Endothelial cell of umbilical vein (primary cell): ENCODE measurements at regions not wholly inside any gene's neighbourhood (a gene's known extent, or its start where the extent isn't known, plus 50 kb on each side); places are given as distances from the start of the nearest gene placed in this dataset.

ENCODE experiments used
- BruUV-seq: library from RNA; stranded (reverse); fragments of 400-500 nt; replicated peaks from 2 replicates; lab custom pipeline; 2021; lab: Mats Ljungman, UMichigan
- CTCF ChIA-PET: fragments of 300-600, 350-600 bp; sonication (Branson Sonifier 250); formaldehyde crosslinking; loops from one replicate; lab custom pipeline; 2021; ENCODE audit warnings: antibody characterized with exemption, inconsistent platforms; lab: Charles Lee
- POLR2A ChIA-PET: fragments of 300-600, 350-600 bp; sonication (Branson Sonifier 250); formaldehyde crosslinking; loops from one replicate; lab custom pipeline; 2021; ENCODE audit warnings: antibody characterized with exemption, inconsistent platforms; lab: Charles Lee
- DNase-seq: peaks from one replicate; pipeline ENCODE4 v3.0.0-alpha.2; 2011; ENCODE audit warnings: low read depth, low spot score
- FAIRE-seq: peaks from 2 replicates; lab custom pipeline; 2011; peaks lifted over from hg19 to GRCh38; lab: Jason Lieb, UNC
- H2AFZ ChIP-seq: 2 replicates; pipeline ENCODE4 v1.6.0; 2012; ENCODE audit warnings: low read depth, low read length, control low read depth, inconsistent platforms
- H3K27ac ChIP-seq: 2 replicates; pipeline ENCODE4 v1.5.1; 2011; ENCODE audit warnings: low read depth, mild to moderate bottlenecking, control low read depth, low read length, moderate library complexity; ENCODE audit not compliant: insufficient read depth
- H3K27me3 ChIP-seq, 2 experiments: 2 replicates each; pipeline versions ENCODE4 v1.6.0 to v1.6.1; 2011; ENCODE audit warnings: low read length in 2 of 2, mixed read lengths in 1 of 2; ENCODE audit not compliant: control insufficient read depth in 2 of 2, insufficient read depth in 2 of 2
- H3K36me3 ChIP-seq, 2 experiments: 2 replicates in 1 of 2; 3 replicates in 1 of 2; pipeline ENCODE4 v1.5.1; 2011; ENCODE audit warnings: low read length in 2 of 2, mild to moderate bottlenecking in 1 of 2, moderate library complexity in 1 of 2; ENCODE audit not compliant: control insufficient read depth in 2 of 2, insufficient read depth in 2 of 2; ENCODE audit errors: extremely low read depth in 1 of 2
- H3K4me1 ChIP-seq: 3 replicates; pipeline ENCODE4 v1.5.1; 2011; ENCODE audit warnings: mild to moderate bottlenecking, low read length; ENCODE audit not compliant: control insufficient read depth, insufficient read depth; ENCODE audit errors: extremely low read depth
- H3K4me2 ChIP-seq: 2 replicates; pipeline ENCODE4 v1.6.1; 2011; ENCODE audit warnings: low read length, control low read depth, mixed read lengths; ENCODE audit not compliant: insufficient read depth
- H3K4me3 ChIP-seq, 3 experiments: fragments of 200-600 bp in 1 of 3; sonication (generic), shearing (Covaris generic) in 1 of 3; replicated peaks in 1 of 3; 2 replicates each; pipeline ENCODE4 v1.5.1; 2011 to 2016; ENCODE audit warnings: control low read depth in 3 of 3, low read length in 3 of 3, mild to moderate bottlenecking in 2 of 3, inconsistent platforms in 1 of 3, low read depth in 1 of 3, moderate library complexity in 1 of 3; ENCODE audit not compliant: insufficient read depth in 1 of 3
- H3K79me2 ChIP-seq: 2 replicates; pipeline ENCODE4 v1.6.0; 2012; ENCODE audit warnings: low read length, inconsistent platforms; ENCODE audit not compliant: control insufficient read depth, insufficient read depth
- H3K9ac ChIP-seq: replicated peaks from 2 replicates; pipeline ENCODE3; 2011; ENCODE audit warnings: low read length, control low read depth; ENCODE audit not compliant: insufficient read depth; ENCODE audit errors: extremely low read depth
- H3K9me1 ChIP-seq: replicated peaks from 3 replicates; pipeline ENCODE4 v1.6.0; 2011; ENCODE audit warnings: mild to moderate bottlenecking, low read length; ENCODE audit not compliant: control insufficient read depth, insufficient read depth; ENCODE audit errors: extremely low read depth
- H3K9me3 ChIP-seq: replicated peaks from 2 replicates; pipeline ENCODE4 v1.5.1; 2012; ENCODE audit warnings: low read length, inconsistent platforms; ENCODE audit not compliant: control insufficient read depth, insufficient read depth
- H4K20me1 ChIP-seq: replicated peaks from 2 replicates; pipeline ENCODE3; 2011; ENCODE audit warnings: mild to moderate bottlenecking, low read length; ENCODE audit not compliant: control insufficient read depth, insufficient read depth; ENCODE audit errors: extremely low read depth
- CTCF ChIP-seq, 2 donors: IDR thresholded peaks; 1 replicate in 1 of 2; 2 replicates in 1 of 2; pipeline ENCODE4 v1.5.1; 2011; ENCODE audit warnings: low read length in 2 of 2, mild to moderate bottlenecking in 2 of 2, moderate library complexity in 2 of 2, control low read depth in 1 of 2, inconsistent platforms in 1 of 2, low read depth in 1 of 2; ENCODE audit not compliant: insufficient read depth in 1 of 2; ENCODE audit errors: extremely low read depth in 1 of 2
- EZH2 ChIP-seq: IDR thresholded peaks from 2 replicates; pipeline ENCODE4 v1.6.1; 2012; ENCODE audit warnings: borderline replicate concordance, low read depth, mild to moderate bottlenecking, moderate library complexity, low read length, inconsistent platforms; ENCODE audit not compliant: severe bottlenecking
- GATA2 ChIP-seq: IDR thresholded peaks from 2 replicates; pipeline ENCODE4 v1.7.0; 2011; ENCODE audit warnings: low read depth, mild to moderate bottlenecking, moderate library complexity, mixed read lengths, low read length; ENCODE audit not compliant: insufficient read length, insufficient read depth
- JUN ChIP-seq: IDR thresholded peaks from 2 replicates; pipeline ENCODE4 v1.6.1; 2011; ENCODE audit warnings: borderline replicate concordance, low read depth; ENCODE audit not compliant: insufficient read length, insufficient read depth
- MAX ChIP-seq: IDR thresholded peaks from 2 replicates; pipeline ENCODE4 v1.6.1; 2011; ENCODE audit not compliant: insufficient read depth, insufficient read length
- MYC ChIP-seq: IDR thresholded peaks from one replicate; pipeline ENCODE4 v1.6.1; 2011; ENCODE audit warnings: mild to moderate bottlenecking, low read depth, low read length
- POLR2A ChIP-seq: IDR thresholded peaks from 2 replicates; pipeline ENCODE4 v1.6.1; 2012; ENCODE audit warnings: low read depth, mild to moderate bottlenecking, control low read depth, low read length
- POLR2AphosphoS5 ChIP-seq: IDR thresholded peaks from 2 replicates; pipeline ENCODE4 v1.6.1; 2012; ENCODE audit warnings: low read depth, mild to moderate bottlenecking, control low read depth, low read length, moderate library complexity; ENCODE audit not compliant: insufficient read depth
- dilution Hi-C: fragments of 300-500 bp; cut with MboI; formaldehyde crosslinking; loops from one replicate; pipeline ENCODE4 v1.15.0; 2019; ENCODE audit warnings: low sequenced_read_pairs; ENCODE audit not compliant: extremely low pct_ligation_motif_present
- intact Hi-C: fragments of 100-400 bp; cut with micrococcal nuclease; formaldehyde crosslinking; loops from one replicate; pipeline ENCODE4 v1.10.0; 2022

GRCh38 chr4:164116286-164116685 lies 621.8 kb downstream of the TMA16 start:
- H4K20me1 ChIP-seq: no peaks in the 10 kb centered on the region
- no peak for FAIRE-seq
- H3K79me2 ChIP-seq: no peaks in the 10 kb centered on the region
- no peak overlapping the region for H2AFZ ChIP-seq
- H3K36me3 ChIP-seq: no peaks in the 10 kb centered on the region
- no peak overlapping the region for H3K4me2 ChIP-seq
- H3K27ac ChIP-seq: no peak overlapping the region
- no peak for DNase-seq
- H3K9me1 ChIP-seq: no peaks in the 10 kb centered on the region
- BruUV-seq: no TSS peak
- H3K4me3 ChIP-seq: no peak overlapping the region
- no peaks in the 10 kb centered on the region for H3K27me3 ChIP-seq
- intact Hi-C loops (no loop called here), dilution Hi-C loops (no loop called here)
- H3K4me1 ChIP-seq: no peaks in the 10 kb centered on the region
- no peak overlapping the region for H3K9ac ChIP-seq
- ChIA-PET CTCF (no interaction called here), POLR2A (no interaction called here)
- H3K9me3 ChIP-seq: no peaks in the 10 kb centered on the region
- TF ChIP-seq POLR2A: no peak
- no peak for TF ChIP-seq MYC
- no peak for TF ChIP-seq JUN
- no peak for TF ChIP-seq MAX
- TF ChIP-seq GATA2: no peak
- TF ChIP-seq POLR2AphosphoS5: no peak
- TF ChIP-seq CTCF (IDR thresholded peaks at IDR 0.05; ENCODE audit: extremely low read depth in 1 of 2, insufficient read depth in 1 of 2, low read depth in 1 of 2, low read length in 2 of 2): no peak

GRCh38 chr4:164134388-164134787 lies 619.5 kb upstream of the SMIM31 start:
- intact Hi-C loops (no loop called here), dilution Hi-C loops (no loop called here)
- CTCF ChIA-PET: no interaction called here
- TF ChIP-seq EZH2 (no peak), JUN (no peak), GATA2 (no peak)
- H3K36me3 ChIP-seq: no peaks in the 10 kb centered on the region
- H3K79me2 ChIP-seq: no peaks in the 10 kb centered on the region
- H3K9me3 ChIP-seq: peaks cover 7% of the 10 kb centered on the region
- DNase-seq (no peak), FAIRE-seq (no peak)
- POLR2A ChIA-PET: no interaction called here
- no peaks in the 10 kb centered on the region for H4K20me1 ChIP-seq
- no peak overlapping the region for H3K4me2 ChIP-seq
- no peak overlapping the region for H3K27ac ChIP-seq
- no peak overlapping the region for H3K9ac ChIP-seq
- H3K4me1 ChIP-seq: no peaks in the 10 kb centered on the region
- no TSS peak for BruUV-seq
- no peaks in the 10 kb centered on the region for H3K9me1 ChIP-seq
- H3K27me3 ChIP-seq: no peaks in the 10 kb centered on the region
- H2AFZ ChIP-seq: no peak overlapping the region
- no peak overlapping the region for H3K4me3 ChIP-seq
